ENCODE measurements at regions not wholly inside any gene's neighbourhood (a gene's known extent, or its start where the extent isn't known, plus 50 kb on each side); places are given as distances from the start of the nearest gene placed in this dataset.

DNA sequence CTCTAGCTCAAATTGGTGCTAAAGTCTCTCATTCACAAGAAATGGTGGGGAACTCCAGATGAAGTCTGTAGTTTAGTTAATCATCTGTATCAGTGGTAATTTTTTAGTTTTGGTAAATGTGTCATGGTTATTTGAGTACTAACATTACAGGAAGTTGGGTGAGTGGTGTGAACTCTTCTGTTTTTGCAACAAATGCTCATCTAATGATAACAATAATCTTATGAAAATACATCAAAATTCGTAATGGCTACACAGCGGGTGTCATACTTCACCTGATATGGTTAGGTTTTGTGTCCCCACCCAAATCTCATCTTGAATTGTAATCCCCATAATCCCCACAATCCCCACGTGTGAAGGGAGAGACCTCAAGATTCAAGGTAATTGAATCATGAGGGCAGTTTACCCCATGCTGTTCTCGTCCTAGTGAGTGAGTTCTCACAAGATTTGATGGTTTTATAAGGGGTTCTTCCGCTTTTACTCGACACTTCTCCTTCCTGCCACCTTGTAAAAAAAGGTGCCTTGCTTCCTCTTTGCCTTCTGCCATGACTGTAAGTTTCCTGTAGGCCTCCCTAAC lies 209.3 kb upstream of the FOXN3 start:
- POLR2A ChIA-PET, result no interaction called here
- WGBS (ENCODE audit: low lambda C conversion rate), result 71% methylated on average over 6 of the region's 6 CpGs
- H4K20me1 ChIP-seq (ENCODE audit: insufficient read depth), result no peaks in the 10 kb centered on the region

More for the DNA sequence above, 209.3 kb upstream of the FOXN3 start:
- TF ChIP-seq, protein P1, sequence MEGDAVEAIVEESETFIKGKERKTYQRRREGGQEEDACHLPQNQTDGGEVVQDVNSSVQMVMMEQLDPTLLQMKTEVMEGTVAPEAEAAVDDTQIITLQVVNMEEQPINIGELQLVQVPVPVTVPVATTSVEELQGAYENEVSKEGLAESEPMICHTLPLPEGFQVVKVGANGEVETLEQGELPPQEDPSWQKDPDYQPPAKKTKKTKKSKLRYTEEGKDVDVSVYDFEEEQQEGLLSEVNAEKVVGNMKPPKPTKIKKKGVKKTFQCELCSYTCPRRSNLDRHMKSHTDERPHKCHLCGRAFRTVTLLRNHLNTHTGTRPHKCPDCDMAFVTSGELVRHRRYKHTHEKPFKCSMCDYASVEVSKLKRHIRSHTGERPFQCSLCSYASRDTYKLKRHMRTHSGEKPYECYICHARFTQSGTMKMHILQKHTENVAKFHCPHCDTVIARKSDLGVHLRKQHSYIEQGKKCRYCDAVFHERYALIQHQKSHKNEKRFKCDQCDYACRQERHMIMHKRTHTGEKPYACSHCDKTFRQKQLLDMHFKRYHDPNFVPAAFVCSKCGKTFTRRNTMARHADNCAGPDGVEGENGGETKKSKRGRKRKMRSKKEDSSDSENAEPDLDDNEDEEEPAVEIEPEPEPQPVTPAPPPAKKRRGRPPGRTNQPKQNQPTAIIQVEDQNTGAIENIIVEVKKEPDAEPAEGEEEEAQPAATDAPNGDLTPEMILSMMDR (IDR thresholded peaks at IDR 0.05), result no peak
- TF ChIP-seq FOXJ3 (CRISPR knock-in tag; IDR thresholded peaks at IDR 0.05), result no peak
- TF ChIP-seq EP300 (IDR thresholded peaks at IDR 0.05; ENCODE audit: borderline replicate concordance in 1 of 2, low read depth in 1 of 2, low read length in 1 of 2), result no peak
- TF ChIP-seq RCOR1 (IDR thresholded peaks at IDR 0.05; ENCODE audit: low read length), result no peak
- TF ChIP-seq RAD21 (IDR thresholded peaks at IDR 0.05; ENCODE audit: low read length), result no peak
- TF ChIP-seq TAF1 (IDR thresholded peaks at IDR 0.05; ENCODE audit: borderline replicate concordance, low read depth, low read length), result no peak
- no peak for TF ChIP-seq GABPA (IDR thresholded peaks at IDR 0.05; ENCODE audit: low read depth)
- TF ChIP-seq, protein P2, sequence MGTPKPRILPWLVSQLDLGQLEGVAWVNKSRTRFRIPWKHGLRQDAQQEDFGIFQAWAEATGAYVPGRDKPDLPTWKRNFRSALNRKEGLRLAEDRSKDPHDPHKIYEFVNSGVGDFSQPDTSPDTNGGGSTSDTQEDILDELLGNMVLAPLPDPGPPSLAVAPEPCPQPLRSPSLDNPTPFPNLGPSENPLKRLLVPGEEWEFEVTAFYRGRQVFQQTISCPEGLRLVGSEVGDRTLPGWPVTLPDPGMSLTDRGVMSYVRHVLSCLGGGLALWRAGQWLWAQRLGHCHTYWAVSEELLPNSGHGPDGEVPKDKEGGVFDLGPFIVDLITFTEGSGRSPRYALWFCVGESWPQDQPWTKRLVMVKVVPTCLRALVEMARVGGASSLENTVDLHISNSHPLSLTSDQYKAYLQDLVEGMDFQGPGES (IDR thresholded peaks at IDR 0.05; ENCODE audit: low read depth, low read length), result no peak
- TF ChIP-seq RFX5 (IDR thresholded peaks at IDR 0.05; ENCODE audit: low read length), result no peak
- TF ChIP-seq, protein P3, sequence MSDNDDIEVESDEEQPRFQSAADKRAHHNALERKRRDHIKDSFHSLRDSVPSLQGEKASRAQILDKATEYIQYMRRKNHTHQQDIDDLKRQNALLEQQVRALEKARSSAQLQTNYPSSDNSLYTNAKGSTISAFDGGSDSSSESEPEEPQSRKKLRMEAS (IDR thresholded peaks at IDR 0.05; ENCODE audit: low read depth), result no peak
- TF ChIP-seq CHD2 (IDR thresholded peaks at IDR 0.05; ENCODE audit: low read length, partially characterized antibody), result no peak
- no peak for TF ChIP-seq ELF1 (IDR thresholded peaks at IDR 0.05)
- TF ChIP-seq, protein P4, sequence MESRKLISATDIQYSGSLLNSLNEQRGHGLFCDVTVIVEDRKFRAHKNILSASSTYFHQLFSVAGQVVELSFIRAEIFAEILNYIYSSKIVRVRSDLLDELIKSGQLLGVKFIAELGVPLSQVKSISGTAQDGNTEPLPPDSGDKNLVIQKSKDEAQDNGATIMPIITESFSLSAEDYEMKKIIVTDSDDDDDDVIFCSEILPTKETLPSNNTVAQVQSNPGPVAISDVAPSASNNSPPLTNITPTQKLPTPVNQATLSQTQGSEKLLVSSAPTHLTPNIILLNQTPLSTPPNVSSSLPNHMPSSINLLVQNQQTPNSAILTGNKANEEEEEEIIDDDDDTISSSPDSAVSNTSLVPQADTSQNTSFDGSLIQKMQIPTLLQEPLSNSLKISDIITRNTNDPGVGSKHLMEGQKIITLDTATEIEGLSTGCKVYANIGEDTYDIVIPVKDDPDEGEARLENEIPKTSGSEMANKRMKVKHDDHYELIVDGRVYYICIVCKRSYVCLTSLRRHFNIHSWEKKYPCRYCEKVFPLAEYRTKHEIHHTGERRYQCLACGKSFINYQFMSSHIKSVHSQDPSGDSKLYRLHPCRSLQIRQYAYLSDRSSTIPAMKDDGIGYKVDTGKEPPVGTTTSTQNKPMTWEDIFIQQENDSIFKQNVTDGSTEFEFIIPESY (IDR thresholded peaks at IDR 0.05; ENCODE audit: borderline replicate concordance, low read depth), result no peak
- no peak for TF ChIP-seq JUND (IDR thresholded peaks at IDR 0.05)
- TF ChIP-seq SMC3 (IDR thresholded peaks at IDR 0.05; ENCODE audit: low read depth, low read length), result no peak
- no peak for TF ChIP-seq FOXM1 (IDR thresholded peaks at IDR 0.05; ENCODE audit: low read depth)
- TF ChIP-seq, protein P5, sequence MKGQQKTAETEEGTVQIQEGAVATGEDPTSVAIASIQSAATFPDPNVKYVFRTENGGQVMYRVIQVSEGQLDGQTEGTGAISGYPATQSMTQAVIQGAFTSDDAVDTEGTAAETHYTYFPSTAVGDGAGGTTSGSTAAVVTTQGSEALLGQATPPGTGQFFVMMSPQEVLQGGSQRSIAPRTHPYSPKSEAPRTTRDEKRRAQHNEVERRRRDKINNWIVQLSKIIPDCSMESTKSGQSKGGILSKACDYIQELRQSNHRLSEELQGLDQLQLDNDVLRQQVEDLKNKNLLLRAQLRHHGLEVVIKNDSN (IDR thresholded peaks at IDR 0.05; ENCODE audit: borderline replicate concordance, low read depth), result no peak
- no peak for TF ChIP-seq YY1 (IDR thresholded peaks at IDR 0.05; ENCODE audit: low read depth)
- TF ChIP-seq NRF1 (IDR thresholded peaks at IDR 0.05; ENCODE audit: low read depth, low read length), result no peak
- Histone ChIP-seq H3K4me2 (no peak overlapping the region), H3K4me1 (ENCODE audit: control insufficient read depth in 1 of 2, insufficient read depth in 2 of 2, low read depth in 1 of 2, low read length in 1 of 2) (peaks cover 8 to 11% of the 10 kb centered on the region in 2 experiments; a peak in 2 of 4 replicates), H3K9me2 (no peaks in the 10 kb centered on the region), H3F3A (replicated peaks; ENCODE audit: insufficient read depth) (no peaks in the 10 kb centered on the region), H3K9ac (no peak overlapping the region), H2AFZ (ENCODE audit: low read depth) (no peak overlapping the region), H3K36me3 (replicated peaks in 1 of 2; ENCODE audit: control insufficient read depth in 1 of 2, insufficient read depth in 2 of 2, low read length in 1 of 2) (no peaks in the 10 kb centered on the region), H3K27ac (ENCODE audit: low read depth in 2 of 2, low read length in 1 of 2) (no peak overlapping the region), H3K4me3 (ENCODE audit: low read depth in 2 of 2, low read length in 1 of 2) (no peak overlapping the region), H3K9me3 (no peaks in the 10 kb centered on the region), H3K79me2 (ENCODE audit: insufficient read depth) (no peaks in the 10 kb centered on the region), H3K27me3 (ENCODE audit: insufficient read depth) (no peaks in the 10 kb centered on the region)
- DNase-seq, result no peak
- CTCF ChIA-PET, result no interaction called here
